NCI-H226 (cell line): ENCODE measurements at regions not wholly inside any gene's neighbourhood (a gene's known extent, or its start where the extent isn't known, plus 50 kb on each side); places are given as distances from the start of the nearest gene placed in this dataset.
"Not testable (repeated sequence)": the region's sequence is repeated elsewhere in the genome, so short reads cannot be mapped to it uniquely, and the experiment has no call there.

Experiments used
- DNase-seq: peaks from one replicate; pipeline ENCODE4 v3.0.0-alpha.2; 2015

DNA sequence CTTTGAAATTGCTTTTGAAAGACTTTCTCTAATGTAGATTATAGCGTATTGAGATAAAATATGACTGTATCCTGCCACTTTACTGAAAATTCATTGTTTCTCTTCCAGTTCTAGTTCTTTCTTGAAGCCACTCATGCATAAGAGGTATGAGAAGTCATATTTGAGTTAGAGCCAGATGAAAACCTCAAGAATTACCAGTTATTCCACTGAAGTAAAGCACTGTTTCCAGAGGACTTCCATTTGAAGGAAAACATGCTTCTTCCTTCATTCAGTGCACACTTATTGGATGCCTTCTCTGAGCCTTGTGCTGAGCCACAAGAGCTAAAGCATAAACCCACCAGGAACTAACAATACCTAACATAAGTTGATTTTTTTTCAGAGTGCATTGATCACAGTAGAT lies 513.4 kb downstream of the ZNF385D start:
- no peak for DNase-seq

DNA sequence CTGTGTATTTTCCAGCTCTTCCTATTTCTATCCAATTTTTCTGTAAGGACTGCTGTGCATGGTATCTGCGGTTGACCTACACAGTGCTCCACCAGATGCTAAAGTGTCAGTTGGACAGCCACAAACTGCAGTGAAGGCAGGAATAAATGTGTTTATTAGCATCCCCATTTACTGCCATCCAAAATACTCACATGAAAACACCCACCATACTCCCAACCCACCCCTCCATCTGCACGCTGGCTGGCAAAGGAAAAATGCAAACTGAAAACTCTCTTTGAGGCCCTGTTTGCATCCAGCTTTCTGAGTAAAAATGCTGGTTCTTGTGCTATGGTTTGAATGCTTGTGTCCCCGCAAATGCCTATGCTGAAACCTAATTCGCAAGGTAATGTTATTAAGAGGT lies 515.5 kb downstream of the ZNF385D start:
- no peak for DNase-seq

DNA sequence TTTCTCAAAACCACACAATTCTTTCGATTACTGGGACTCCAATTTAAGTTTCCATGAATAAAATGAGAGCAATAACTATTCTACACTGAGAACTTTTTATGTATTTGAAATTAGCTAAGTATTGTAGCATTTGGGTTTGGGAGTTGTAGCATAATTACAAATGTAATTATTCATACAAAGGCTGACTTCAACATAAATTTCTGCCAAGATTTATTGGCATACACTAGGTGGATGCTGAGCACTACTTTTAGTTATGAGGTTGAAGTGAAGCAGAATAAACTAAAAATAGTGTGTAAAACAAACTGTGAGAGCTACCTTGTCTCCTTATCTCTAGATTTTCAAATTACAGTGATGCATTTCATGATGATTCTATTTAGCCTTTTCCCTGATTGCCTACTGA lies 516.1 kb downstream of the ZNF385D start:
- DNase-seq: no peak

DNA sequence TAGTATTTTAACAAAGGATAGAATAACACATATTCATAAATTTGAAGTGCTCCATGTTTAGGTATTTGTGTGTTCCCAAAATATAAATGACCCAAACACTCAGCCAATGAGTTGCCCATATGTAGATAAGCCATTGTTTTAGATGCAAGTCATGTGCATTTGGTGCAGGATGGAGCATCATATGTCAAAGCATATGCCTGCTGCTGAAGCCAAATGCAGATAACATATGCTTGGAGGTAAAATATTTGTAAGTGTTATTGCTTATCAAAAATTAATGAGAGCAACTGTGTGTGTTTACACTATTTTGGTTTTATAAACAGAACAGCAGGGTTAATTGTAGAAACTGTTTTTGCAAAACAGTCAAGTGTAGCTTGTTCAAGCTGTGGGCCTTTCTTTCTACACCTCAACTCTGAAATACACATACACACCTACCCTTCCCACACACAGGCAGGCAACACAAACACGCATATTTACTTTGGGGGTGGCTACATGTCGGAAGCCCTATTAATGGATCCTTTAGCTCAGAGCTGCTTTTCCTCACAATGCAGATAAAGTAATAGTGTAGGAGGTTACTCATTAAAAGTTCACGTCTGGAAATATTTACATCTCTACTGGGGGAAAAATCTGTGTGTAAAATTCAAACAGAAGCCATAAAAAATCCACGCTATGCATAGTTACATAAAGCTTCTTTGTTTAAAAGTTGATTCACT lies 521.4 kb downstream of the ZNF385D start:
- DNase-seq: no peak

DNA sequence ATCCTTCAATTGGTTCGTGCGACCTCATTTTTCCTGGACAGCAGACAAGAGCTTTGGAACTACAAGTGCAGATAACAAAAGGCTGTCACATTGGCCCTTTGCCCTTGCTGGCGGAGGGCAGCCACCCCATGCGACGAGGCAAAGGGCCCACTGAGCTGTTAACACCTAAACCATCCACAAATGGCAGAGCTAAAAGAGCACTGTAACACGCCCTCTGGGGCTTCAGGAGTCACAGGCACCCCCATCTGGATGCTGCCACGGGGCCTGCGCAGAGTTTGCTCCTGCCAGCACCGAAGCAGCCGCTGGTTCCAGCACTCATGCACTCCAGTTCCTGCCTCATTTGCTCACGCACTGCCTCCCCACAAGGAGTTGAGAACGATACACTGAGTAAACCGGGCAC lies 524.9 kb downstream of the ZNF385D start:
- no peak for DNase-seq

DNA sequence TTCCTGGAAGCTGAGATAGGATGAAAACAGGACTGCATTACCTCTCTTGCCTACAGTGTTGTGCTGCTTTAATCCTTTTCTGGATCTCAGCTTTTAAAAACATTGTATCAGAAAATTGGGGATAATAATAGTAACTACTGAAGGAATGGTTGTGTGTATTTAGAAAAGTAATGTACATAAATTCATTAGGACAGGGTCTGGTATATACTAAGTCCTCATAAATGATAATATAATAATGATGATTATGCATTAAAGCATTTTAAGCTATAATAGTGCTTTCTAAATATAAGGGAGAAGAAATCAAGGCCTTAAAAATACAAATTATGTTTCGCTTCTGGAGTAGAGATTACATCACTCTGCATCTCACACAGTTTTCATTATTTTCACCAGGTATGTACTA lies 530.1 kb downstream of the ZNF385D start:
- DNase-seq: no peak

DNA sequence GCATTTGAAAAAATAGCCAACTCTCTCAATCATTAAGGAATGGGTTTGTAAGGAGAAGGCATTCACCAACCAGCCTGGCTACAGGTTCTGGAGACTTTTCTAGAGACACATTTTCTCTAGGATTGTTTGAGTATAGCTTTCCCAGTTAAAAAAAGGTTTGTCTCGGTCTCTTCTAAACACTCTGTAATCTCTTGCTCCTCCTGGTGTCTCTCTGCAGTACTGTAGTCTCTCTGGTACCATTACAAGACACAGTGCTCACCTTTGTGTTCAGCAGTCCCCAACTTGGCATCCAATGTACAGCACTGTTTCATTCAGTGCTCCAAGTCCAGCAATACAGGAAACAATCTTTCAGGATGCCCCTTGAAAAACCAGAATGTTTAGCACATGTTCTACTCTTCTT lies 534.4 kb downstream of the ZNF385D start:
- no peak for DNase-seq

DNA sequence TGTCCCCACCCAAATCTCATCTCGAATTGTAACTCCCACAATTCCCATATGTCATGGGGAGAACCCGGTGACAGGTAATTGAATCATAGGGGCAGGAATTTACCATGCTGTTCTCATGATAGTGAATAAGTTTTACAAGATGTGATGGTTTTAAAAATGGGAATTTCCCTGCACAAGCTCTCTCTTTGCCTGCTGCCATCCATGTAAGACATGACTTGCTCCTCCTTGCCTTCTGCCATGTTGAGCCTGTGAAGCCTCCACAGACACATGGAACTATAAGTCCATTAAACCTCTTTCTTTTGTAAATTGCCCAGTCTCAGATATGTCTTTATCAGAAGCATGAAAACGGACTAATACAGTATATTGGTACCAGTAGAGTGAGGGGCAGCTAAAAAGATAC lies 546.9 kb downstream of the ZNF385D start:
- DNase-seq: not testable (repeated sequence)

DNA sequence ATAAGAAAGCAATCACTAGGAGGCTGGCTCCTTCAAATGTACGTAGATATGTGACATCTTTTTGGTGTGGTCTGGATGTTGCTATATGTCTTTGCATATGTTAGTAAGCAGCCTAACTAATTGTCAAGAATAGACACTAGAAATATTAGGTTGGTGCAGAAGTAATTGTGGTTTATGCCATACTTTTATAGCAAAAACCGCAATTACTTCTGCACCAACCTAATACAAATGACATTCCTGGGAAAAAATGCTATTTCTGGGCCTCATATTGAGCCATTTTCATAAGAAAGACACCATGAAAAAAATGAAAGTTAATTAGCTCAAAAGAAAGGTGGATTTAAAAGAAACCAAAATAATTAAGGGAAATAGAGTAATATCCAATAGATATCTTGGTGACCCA lies 555.8 kb downstream of the ZNF385D start:
- no peak for DNase-seq

DNA sequence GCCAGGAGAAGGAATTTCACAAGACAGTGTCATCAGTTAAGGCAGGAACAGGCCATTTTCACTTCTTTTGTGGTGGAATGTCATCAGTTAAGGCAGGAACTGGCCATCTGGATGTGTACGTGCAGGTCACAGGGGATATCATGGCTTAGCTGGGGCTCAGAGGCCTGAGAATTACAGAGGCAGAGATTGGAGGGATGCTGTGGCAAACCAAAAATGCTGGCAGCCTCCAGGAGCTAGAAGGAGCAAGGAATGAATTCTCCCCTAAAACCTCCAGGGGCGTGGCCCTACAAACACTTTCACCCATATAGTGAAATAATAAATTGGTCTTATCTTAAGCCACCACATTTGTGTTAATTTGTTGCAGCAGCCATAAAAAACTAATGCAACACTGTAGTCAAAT lies 557.0 kb downstream of the ZNF385D start:
- DNase-seq: not testable (repeated sequence)

DNA sequence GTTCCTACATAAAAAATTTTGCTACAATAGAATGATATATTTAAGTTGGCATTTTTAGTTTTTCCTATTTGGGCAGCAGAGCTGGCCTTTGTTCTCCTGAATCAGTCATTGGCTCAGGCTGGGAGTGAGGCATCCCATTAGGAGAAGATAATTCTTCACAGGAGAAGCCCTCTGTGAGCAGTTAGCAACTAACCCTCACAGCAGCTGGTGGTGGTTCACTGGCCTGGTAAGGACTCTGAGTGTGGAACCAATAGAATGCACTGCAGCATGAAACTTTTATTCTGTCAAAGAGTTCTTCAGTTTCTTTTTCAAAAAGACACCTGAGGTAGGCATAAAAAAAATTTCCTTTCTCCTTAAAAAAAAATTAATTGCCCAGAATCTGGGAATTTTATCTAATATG lies 562.6 kb downstream of the ZNF385D start:
- DNase-seq: no peak

DNA sequence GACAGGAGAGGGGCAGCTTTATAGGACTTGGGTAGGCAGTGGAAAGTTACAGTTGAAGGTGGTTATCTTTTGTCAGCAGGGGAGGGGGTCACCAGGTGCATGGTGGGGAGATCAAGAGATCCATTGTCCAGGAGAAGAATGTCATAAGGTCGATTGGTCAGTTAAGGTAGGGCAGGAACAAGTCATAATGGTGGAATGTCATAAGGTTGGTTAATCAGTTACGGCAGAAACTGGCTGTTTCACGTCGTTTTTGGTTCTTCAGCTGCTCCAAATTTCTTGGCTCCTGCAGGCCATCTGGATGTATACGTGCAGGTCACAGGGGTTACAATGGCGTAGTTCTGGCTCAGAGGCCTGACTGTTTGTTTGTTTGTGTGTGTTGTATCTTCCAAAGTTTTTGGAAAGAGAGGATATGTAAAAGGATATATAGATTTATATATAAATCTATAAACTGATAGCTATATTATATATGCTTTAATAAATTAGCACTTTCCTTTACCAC lies 565.1 kb downstream of the ZNF385D start:
- no peak for DNase-seq

DNA sequence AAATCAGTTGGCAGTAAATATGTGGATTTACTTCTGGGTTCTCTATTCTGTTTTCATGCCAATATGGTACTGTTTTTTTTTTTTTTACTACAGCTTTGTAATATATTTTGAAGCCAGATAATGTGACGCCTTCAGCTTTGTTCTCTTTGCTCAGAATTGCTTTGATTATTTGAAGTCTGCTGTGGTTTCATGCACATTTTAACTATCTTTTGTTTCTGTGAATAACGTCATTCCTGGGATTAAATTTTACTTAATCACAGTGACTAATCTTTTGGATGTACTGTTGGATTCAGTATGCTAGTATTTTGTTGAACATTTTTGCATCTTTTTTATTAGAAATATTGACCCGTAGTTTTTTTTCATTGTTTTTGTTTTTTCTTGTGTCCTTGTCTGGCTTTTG lies 576.5 kb downstream of the ZNF385D start:
- no peak for DNase-seq

DNA sequence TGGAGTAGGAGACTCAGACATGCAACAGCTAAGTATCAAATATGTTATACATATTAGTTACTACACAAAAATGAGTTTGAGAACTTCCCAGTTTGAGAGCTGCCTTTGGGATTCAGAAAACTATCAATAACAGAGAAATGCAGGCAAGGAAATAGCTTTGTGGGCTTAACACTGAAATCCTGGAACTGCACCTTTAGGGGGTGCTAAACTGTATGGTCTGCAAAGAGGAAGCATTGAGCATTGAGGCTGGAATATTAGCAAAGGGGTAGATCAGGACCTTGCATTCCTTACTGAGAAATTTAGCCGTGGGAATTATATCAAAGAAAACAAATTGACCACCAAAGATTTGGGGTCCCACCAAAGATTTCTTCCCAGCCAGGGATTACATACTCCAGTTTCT lies 580.0 kb downstream of the ZNF385D start:
- peak; percentile 12 for DNase-seq

DNA sequence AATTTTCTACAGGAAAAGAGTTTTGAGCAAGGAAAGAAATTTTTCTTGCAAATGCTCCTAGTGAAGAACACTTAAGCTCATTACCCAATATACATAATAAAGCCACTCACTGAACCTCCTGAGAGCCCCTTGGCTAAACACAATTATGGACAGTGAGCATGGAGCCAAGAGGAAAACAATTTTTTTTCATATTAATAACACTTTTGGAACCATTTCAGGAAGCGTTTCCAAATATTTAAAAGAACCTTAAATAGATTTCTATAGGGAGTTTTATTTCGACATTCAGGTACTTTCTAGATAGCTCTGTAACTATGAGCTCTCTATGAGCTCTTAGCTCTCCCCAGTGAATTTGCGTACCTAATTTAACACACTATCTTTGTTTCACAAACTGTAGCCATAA lies 581.1 kb downstream of the ZNF385D start:
- no peak for DNase-seq

DNA sequence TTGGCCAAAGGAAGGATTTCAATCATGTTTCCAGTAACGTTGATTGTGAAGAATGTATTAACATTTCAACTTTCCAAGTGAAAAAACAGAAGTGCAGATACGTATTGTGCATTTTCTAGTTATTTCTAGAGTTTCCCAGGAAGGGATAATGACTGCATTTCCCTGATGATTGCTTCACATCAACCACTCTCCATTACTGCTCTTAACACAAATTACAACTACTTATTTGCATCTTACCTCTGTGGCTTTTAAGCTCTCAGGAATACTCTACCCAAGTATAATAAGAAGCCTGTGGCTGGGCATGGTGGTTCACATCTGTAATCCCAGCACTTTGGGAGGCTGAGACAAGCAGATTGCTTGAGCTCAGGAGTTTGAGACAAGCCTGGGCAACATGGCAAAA lies 582.5 kb downstream of the ZNF385D start:
- no peak for DNase-seq

DNA sequence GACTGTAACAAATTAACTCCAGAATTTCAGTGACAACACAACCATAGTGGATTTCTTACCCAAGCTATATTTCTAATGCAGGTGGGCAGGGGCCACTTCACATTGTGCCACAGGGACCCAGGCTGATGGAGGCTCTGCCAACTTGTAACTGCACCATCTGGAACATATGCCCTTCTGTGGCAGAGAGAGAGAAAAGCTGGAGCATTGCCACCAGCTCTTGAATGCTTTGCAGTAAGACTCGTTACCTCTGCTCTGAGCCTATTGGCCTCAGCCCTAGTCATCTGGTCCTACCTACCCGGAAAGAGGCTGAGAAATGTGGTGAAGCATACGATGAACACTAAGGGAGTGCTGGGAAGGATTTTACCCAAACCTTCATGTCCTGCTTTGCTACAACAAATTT lies 587.1 kb downstream of the ZNF385D start:
- DNase-seq: no peak

DNA sequence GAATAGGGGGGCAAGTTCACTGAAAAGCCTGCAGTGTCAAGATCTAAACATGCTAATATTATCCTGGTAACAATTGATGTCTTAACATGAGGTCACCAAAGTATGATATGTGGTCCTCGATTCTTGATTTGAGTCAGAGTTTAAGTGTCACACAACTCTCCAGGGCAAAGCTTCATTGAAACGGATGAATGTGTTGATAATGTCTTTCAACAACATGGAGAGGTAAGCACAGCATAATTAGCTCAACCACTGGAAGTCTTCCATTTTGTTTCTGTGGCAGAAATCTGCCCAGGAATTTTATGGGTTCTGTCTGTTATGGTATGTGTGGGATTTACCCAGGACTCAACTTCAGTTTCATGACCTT lies 591.5 kb downstream of the ZNF385D start:
- no peak for DNase-seq

DNA sequence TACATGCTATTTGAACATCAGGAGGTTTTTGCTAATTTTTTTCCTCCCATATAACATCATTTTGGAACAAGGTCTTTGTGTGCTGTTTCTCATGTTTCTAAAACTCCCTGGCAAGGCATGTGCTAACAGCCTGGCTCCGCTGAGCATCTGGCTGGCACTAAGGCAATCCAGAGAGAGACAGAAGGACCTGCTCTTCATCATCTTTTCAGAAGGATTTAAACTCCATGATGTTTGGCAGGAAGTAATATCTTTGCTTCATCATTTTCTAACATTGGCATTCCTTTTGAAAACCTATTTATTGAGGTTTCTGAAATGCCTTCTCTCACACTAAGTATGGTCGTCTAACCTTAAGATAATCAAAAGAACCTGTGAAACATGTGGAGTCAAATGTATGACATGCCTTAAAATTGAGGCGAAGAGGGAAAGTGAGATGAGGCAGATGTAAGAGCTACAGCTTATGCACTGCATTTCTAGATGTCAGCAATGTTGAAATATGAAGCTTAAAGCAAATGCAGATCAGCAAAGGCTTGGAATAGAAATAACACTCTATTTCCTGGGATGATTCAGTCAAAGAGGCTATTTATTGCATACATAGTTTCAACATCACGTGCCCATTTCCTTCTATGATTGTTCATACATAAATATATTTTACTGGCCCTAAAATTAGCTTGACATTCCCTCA lies 592.0 kb downstream of the ZNF385D start:
- DNase-seq: no peak

DNA sequence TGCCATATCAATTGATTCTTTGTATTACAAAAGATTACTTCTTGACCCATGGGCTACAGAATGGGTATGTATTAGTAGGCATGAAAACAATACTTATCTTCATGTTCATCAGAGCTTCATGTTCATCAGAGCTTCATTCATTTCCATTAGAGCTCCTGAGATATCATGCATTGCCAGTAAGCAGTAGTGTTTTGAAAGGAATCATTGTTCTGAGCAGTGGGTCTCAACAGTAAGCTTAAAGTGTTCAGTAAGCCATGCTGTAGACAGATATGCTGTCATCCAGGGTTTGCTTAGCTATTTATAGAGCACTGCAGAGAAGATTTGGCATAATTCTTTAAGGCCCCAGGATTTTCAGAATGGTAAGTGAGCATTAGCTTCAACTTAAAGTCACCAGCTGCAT lies 596.1 kb downstream of the ZNF385D start:
- DNase-seq: no peak

DNA sequence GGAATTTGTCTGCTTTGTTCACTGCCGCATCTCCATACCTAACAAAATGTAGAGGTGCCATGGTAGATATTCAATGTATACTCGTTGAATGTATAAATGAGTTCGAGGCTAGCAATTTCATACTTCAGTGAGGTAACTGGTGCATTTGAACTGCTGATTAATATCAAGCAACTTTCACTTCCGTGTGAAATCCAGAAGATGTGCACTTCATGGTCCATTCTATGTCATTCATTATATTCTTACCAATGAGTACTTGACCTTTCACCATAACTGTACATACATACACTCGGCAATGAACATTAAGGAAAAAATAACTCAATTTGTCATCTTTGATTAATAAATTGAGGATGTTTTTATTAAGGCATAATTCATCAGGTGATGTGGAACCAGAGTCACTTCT lies 598.5 kb downstream of the ZNF385D start:
- DNase-seq: no peak

DNA sequence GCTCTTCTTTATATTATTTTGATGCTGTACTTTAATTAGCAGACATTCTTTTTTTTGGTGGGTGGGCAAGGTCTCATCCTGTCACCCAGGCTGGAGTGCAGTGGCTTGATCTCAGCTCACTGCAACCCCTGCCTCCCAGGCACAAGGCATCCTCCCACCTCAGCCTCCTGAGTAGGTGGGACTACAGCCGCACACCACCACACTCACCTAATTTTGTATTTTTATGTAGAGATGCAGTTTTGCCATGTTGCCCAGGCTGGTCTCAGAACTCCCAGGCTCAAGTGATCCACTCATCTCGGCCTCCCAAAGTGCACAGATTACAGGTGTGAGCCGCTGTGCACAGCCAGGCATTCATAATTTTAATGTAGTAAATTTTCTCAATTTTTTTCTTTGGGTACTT lies 608.1 kb downstream of the ZNF385D start:
- DNase-seq: no peak

DNA sequence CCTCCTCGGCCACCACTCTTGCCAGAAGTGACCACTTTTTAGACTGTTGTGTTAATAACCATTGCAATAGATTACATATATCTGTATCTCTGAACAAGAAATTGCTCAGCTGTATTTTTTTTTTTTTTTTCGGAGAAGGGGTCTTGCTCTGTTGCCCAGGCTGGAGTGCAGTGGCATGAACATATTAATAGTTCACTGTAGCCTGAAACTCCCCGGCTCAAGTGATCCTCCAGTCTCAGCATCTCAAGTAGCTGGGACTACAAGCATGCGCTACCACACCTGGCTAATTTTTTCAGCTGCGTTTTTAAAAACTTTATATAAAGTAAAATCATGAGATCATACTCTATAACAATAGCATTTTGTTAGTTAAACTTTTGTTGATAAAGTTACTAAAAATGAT lies 609.0 kb downstream of the ZNF385D start:
- no peak for DNase-seq

DNA sequence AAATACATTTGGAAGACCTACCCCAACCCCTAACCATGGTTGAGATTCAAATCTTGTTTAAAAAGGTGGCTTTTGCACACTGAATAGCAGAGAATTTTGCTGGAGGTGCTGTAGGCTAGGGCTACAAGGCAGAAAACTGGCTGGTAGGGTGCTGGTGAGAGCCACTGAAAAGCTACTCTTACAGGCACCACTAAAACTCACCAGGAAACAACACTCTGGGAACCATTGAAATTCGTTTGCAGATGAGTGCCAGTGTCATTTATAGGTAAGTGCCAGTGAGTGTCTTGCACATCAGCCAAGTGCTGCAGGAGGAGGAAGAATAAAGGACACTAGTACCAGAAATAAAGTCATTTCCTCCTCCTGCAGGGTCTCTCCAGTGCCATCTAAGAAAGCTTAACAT lies 610.2 kb downstream of the ZNF385D start:
- no peak for DNase-seq

DNA sequence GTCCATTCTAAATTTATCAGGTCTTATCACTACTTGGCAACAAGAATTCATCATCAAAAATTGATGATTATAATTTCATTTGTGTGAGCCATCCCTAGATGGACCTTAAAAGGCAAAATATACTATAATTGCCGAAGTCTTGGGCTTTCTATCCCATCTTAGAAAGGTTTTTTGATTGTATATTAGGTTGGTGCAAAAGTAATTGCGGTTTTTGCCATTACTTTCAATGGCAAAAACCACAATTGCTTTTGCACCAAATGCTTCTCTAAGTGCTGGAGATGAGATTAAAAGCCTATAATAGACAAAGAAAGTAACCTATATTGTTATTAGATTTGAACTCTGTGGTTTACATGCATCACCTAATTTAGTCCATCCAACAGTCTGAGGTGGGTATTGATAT lies 612.9 kb downstream of the ZNF385D start:
- no peak for DNase-seq
